ENCODE measurements at regions not wholly inside any gene's neighbourhood (a gene's known extent, or its start where the extent isn't known, plus 50 kb on each side); places are given as distances from the start of the nearest gene placed in this dataset.

GRCh38 chr3:104018541-104018940 lies 1348.2 kb upstream of the ALCAM start:
- Histone ChIP-seq H3K36me3 (ENCODE audit: control insufficient read depth, insufficient read depth, low read length) (no peaks in the 10 kb centered on the region), H3K4me1 (no peaks in the 10 kb centered on the region), H3K27me3 (replicated peaks; ENCODE audit: control insufficient read depth, insufficient read depth, low read length) (no peaks in the 10 kb centered on the region), H3K4me3 (ENCODE audit: low read depth, low read length) (no peak overlapping the region), H3K9me3 (no peaks in the 10 kb centered on the region)
- no peak for TF ChIP-seq CTCF (IDR thresholded peaks at IDR 0.05; ENCODE audit: insufficient read depth in 1 of 2, low read depth in 1 of 2, low read length in 1 of 2, severe bottlenecking in 1 of 2, unreplicated experiment in 1 of 2)
- H3K4me3 Mint-ChIP-seq (ENCODE audit: unreplicated experiment), result no peak overlapping the region
- POLR2A ChIA-PET, result no interaction called here
- no peaks in the 10 kb centered on the region for H3K27me3 Mint-ChIP-seq (ENCODE audit: insufficient read depth, unreplicated experiment)
- no peaks in the 10 kb centered on the region for H3K4me1 Mint-ChIP-seq (ENCODE audit: low read depth, unreplicated experiment)
- no peak for DNase-seq
- CTCF ChIA-PET, result interaction anchor here (1.0 kb wide), 1 partner anchor 84 kb away, joined by 3 read pairs; no protein-coding TSS in a partner anchor
- H3K27ac Mint-ChIP-seq (ENCODE audit: unreplicated experiment), result no peak overlapping the region
- no TSS peak for BruUV-seq (replicated peaks)
- H3K36me3 Mint-ChIP-seq (ENCODE audit: insufficient read depth, unreplicated experiment), result no peaks in the 10 kb centered on the region
- intact Hi-C loops (cut with micrococcal nuclease; ENCODE audit: unreplicated experiment), result no loop called here
- peaks cover 33% of the 10 kb centered on the region for H3K9me3 Mint-ChIP-seq (ENCODE audit: unreplicated experiment)

- Mint-ChIP-seq H3K36me3 (ENCODE audit: insufficient read depth, unreplicated experiment) (no peaks in the 10 kb centered on the region), H3K9me3 (ENCODE audit: unreplicated experiment) (peaks cover 19% of the 10 kb centered on the region), H3K27ac (ENCODE audit: unreplicated experiment) (peak overlapping the region; percentile 45), H3K4me1 (ENCODE audit: low read depth, unreplicated experiment) (peaks cover 8% of the 10 kb centered on the region), H3K4me3 (ENCODE audit: unreplicated experiment) (no peak overlapping the region), H3K27me3 (ENCODE audit: insufficient read depth, unreplicated experiment) (no peaks in the 10 kb centered on the region)
- ChIA-PET POLR2A (no interaction called here), CTCF (no interaction called here)
- Histone ChIP-seq H3K4me3 (ENCODE audit: low read depth, low read length) (no peak overlapping the region), H3K27me3 (replicated peaks; ENCODE audit: control insufficient read depth, insufficient read depth, low read length) (no peaks in the 10 kb centered on the region), H3K9me3 (no peaks in the 10 kb centered on the region), H3K4me1 (peaks cover 14% of the 10 kb centered on the region), H3K36me3 (ENCODE audit: control insufficient read depth, insufficient read depth, low read length) (no peaks in the 10 kb centered on the region)
- no peak for TF ChIP-seq CTCF (IDR thresholded peaks at IDR 0.05; ENCODE audit: insufficient read depth in 1 of 2, low read depth in 1 of 2, low read length in 1 of 2, severe bottlenecking in 1 of 2, unreplicated experiment in 1 of 2)
- intact Hi-C loops (cut with micrococcal nuclease; ENCODE audit: unreplicated experiment), result no loop called here
- no peak for DNase-seq
- BruUV-seq (replicated peaks), result no TSS peak
Measured at GRCh38 chr3:104031598-104031997, 1335.1 kb upstream of the ALCAM start.

GRCh38 chr3:104032283-104032682 lies 1334.4 kb upstream of the ALCAM start:
- intact Hi-C loops (cut with micrococcal nuclease; ENCODE audit: unreplicated experiment), result no loop called here
- DNase-seq, result peak in 1 of 2 experiments; percentile 5
- Histone ChIP-seq H3K36me3 (ENCODE audit: control insufficient read depth, insufficient read depth, low read length) (no peaks in the 10 kb centered on the region), H3K4me1 (peaks cover 14% of the 10 kb centered on the region), H3K27me3 (replicated peaks; ENCODE audit: control insufficient read depth, insufficient read depth, low read length) (no peaks in the 10 kb centered on the region), H3K4me3 (ENCODE audit: low read depth, low read length) (no peak overlapping the region), H3K9me3 (no peaks in the 10 kb centered on the region)
- CTCF ChIA-PET, result no interaction called here
- Mint-ChIP-seq H3K36me3 (ENCODE audit: insufficient read depth, unreplicated experiment) (no peaks in the 10 kb centered on the region), H3K27ac (ENCODE audit: unreplicated experiment) (peak overlapping the region; percentile 45), H3K4me1 (ENCODE audit: low read depth, unreplicated experiment) (peaks cover 8% of the 10 kb centered on the region), H3K27me3 (ENCODE audit: insufficient read depth, unreplicated experiment) (no peaks in the 10 kb centered on the region), H3K9me3 (ENCODE audit: unreplicated experiment) (peaks cover 19% of the 10 kb centered on the region), H3K4me3 (ENCODE audit: unreplicated experiment) (no peak overlapping the region)
- POLR2A ChIA-PET, result no interaction called here
- TF ChIP-seq CTCF (IDR thresholded peaks at IDR 0.05; ENCODE audit: insufficient read depth in 1 of 2, low read depth in 1 of 2, low read length in 1 of 2, severe bottlenecking in 1 of 2, unreplicated experiment in 1 of 2), result no peak
- no TSS peak for BruUV-seq (replicated peaks)

All from Caco-2 (cell line).